ENCODE measurements at regions not wholly inside any gene's neighbourhood (a gene's known extent, or its start where the extent isn't known, plus 50 kb on each side); places are given as distances from the start of the nearest gene placed in this dataset.

GRCh38 chr4:31918891-31919290, 1198.7 kb downstream of the PCDH7 start:
- no peak for DNase-seq (ENCODE audit: low spot score)

- no peak for DNase-seq (ENCODE audit: low spot score)
Observed at GRCh38 chr4:31923634-31924033, 1203.5 kb downstream of the PCDH7 start.

GRCh38 chr4:31929676-31930345, 1209.6 kb downstream of the PCDH7 start:
- DNase-seq (ENCODE audit: low spot score), result no peak

- no peak for DNase-seq (ENCODE audit: low spot score)
Observed at GRCh38 chr4:31946456-31946855, 1226.3 kb downstream of the PCDH7 start.

- DNase-seq (ENCODE audit: low spot score), result no peak
Observed at GRCh38 chr4:31947101-31947500, 1226.9 kb downstream of the PCDH7 start.

GRCh38 chr4:31949045-31949444, 1228.9 kb downstream of the PCDH7 start:
- no peak for DNase-seq (ENCODE audit: low spot score)

GRCh38 chr4:31955346-31955745, 1235.2 kb downstream of the PCDH7 start:
- DNase-seq (ENCODE audit: low spot score), result no peak

GRCh38 chr4:31959972-31960371, 1239.8 kb downstream of the PCDH7 start:
- DNase-seq (ENCODE audit: low spot score), result no peak

- no peak for DNase-seq (ENCODE audit: low spot score)
Observed at GRCh38 chr4:31964685-31965084, 1244.5 kb downstream of the PCDH7 start.

GRCh38 chr4:31968842-31969241, 1248.7 kb downstream of the PCDH7 start:
- DNase-seq (ENCODE audit: low spot score), result no peak

GRCh38 chr4:31974490-31975002, 1254.4 kb downstream of the PCDH7 start:
- DNase-seq (ENCODE audit: low spot score), result no peak

GRCh38 chr4:31979988-31980387, 1259.8 kb downstream of the PCDH7 start:
- DNase-seq (ENCODE audit: low spot score), result no peak

- DNase-seq (ENCODE audit: low spot score), result no peak
Observed at GRCh38 chr4:31983246-31983645, 1263.1 kb downstream of the PCDH7 start.

GRCh38 chr4:31983677-31984076, 1263.5 kb downstream of the PCDH7 start:
- no peak for DNase-seq (ENCODE audit: low spot score)

GRCh38 chr4:31984872-31985271, 1264.7 kb downstream of the PCDH7 start:
- no peak for DNase-seq (ENCODE audit: low spot score)

GRCh38 chr4:31995943-31996901, 1276.1 kb downstream of the PCDH7 start:
- DNase-seq (ENCODE audit: low spot score), result no peak

- no peak for DNase-seq (ENCODE audit: low spot score)
Observed at GRCh38 chr4:31998807-31999206, 1278.6 kb downstream of the PCDH7 start.

- DNase-seq (ENCODE audit: low spot score), result no peak
Observed at GRCh38 chr4:31999848-32000247, 1279.7 kb downstream of the PCDH7 start.

GRCh38 chr4:32000846-32001488, 1280.8 kb downstream of the PCDH7 start:
- DNase-seq (ENCODE audit: low spot score), result no peak

- peak; percentile 29 for DNase-seq (ENCODE audit: low spot score)
Observed at GRCh38 chr4:32002037-32002747, 1282.0 kb downstream of the PCDH7 start.

GRCh38 chr4:32003548-32003947, 1283.4 kb downstream of the PCDH7 start:
- no peak for DNase-seq (ENCODE audit: low spot score)
